HG03469 (cell line): ENCODE measurements at regions not wholly inside any gene's neighbourhood (a gene's known extent, or its start where the extent isn't known, plus 50 kb on each side); places are given as distances from the start of the nearest gene placed in this dataset.
"Not testable (repeated sequence)": the region's sequence is repeated elsewhere in the genome, so short reads cannot be mapped to it uniquely, and the experiment has no call there.

Experiments used
- ATAC-seq: cut with Tn5 transposase; IDR thresholded peaks from one replicate; pipeline ENCODE4 v1.9.1; 2021; ENCODE audit warnings: mild to moderate bottlenecking, moderate library complexity, moderate number of reproducible peaks; ENCODE audit not compliant: unreplicated experiment

GRCh38 chrX:74251006-74251930 lies 52.7 kb upstream of the ZCCHC13 start:
- ATAC-seq, result no peak

- ATAC-seq, result no peak
These were observed 53.4 kb upstream of the ZCCHC13 start for GRCh38 chrX:74250574-74250973.

GRCh38 chrX:74249963-74250362 lies 54.0 kb upstream of the ZCCHC13 start:
- ATAC-seq, result no peak

DNA sequence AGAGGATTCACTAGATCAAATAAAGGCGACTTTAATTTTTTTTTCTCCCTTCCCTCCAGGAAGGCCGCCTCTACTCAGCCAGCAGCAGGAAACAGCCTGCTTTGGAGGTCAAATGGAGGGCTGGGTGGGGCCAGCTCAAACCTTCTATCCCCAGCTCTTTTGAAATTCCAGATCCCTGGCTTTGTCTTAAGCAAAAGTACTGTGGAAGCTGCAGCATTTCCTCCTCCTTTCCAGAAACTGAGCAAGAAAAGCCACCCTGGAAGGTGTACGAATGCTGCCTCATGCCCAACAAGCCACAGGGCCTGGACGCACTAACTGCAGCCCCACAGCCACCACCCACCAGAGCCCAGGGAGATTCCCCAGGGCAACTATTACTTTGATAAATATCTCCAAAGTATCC lies 55.1 kb upstream of the ZCCHC13 start:
- no peak for ATAC-seq

DNA sequence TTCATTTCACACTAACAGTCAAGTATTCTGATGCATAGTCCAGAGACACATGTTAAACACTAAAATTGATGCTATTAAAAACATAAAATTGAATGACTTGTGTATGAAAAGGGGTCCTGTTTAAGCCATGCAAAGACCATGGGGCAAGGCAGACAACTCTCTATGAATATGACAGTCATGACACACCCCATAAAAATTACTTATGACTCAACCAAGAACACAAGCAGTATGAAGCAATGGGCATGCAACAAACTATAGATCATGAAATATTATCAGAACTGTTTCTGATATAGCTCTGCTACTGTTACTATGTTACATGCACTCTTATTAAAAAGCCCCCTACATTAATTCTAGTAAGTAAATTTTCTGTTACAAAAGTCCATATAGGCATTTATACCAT lies 57.5 kb upstream of the ZCCHC13 start:
- no peak for ATAC-seq

- ATAC-seq, result no peak
These were observed 61.4 kb upstream of the ZCCHC13 start for GRCh38 chrX:74242484-74243138.

- no peak for ATAC-seq
These were observed 61.9 kb upstream of the ZCCHC13 start for GRCh38 chrX:74242050-74242449.

DNA sequence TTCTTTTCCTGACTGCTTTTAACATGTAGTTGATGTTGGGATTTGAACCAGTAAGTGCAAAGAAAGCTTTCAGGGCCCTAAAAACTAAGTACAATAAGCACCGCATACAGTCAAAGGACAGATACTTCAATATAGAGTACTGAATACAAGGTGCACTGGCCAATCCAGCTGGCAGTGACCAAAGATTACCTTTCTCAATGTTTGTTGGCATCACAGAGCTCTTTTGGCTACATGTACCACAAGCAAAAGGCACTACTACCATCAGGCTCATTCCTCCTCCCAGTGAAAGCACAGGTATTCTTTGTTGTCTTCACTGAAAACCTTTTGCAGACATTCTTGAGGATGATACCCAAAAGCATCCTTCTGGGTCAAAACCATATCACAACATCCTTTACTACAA lies 65.2 kb upstream of the ZCCHC13 start:
- ATAC-seq, result no peak

DNA sequence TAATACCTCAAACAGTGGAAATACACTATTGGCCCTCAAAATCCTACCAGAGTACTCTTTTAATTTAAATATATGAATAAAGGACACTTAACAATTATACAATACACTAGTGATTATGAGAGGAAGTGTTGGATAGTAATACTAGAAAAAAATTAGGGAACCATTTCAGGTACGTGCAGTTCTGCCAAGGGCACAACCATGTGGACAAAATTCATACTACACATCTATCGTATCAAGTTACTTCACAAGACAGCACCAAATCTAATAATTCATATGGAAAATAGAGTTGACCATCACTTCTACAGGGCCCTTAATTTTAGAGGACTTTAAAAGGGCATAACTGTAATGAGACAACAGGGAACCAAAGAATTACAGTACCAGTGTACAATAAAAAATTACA lies 69.2 kb upstream of the ZCCHC13 start:
- ATAC-seq, result no peak

DNA sequence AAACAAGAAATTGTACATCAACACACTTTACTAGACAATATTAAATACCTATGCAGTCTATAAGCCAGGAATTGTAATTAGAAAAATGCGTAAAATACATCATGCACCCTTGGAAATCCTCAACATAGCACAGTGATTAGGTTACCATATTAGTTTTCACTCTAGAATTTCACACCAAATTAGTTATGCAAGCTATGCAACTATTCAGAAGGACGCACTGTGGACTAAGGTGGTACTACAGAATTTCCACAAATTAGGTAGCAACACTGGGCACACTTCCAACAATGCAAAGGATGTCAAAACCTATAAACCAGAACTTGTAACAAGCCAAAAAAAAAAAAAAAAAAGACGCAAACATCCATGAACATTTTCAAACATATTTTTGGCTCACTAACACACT lies 71.1 kb upstream of the ZCCHC13 start:
- no peak for ATAC-seq

DNA sequence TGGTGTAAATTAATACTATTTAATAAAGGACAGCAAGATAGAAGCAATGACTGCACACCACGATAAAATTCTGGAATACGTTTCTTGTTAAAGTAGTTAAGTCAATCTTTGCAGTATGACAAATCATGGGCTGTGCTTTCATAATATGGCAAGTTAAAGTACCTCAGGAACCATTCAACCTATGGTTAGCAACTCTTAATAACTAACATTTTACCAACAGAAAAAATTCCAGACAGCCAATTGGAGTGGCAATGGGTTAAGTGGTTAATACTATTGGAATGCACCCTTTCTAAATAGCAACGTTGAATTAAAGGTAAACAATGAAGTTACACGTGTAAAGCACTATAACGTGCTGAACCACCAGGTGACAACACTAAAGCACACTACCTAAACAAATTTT lies 72.4 kb upstream of the ZCCHC13 start:
- no peak for ATAC-seq

GRCh38 chrX:74230094-74230493 lies 73.9 kb upstream of the ZCCHC13 start:
- ATAC-seq, result no peak

- no peak for ATAC-seq
These were observed 78.9 kb upstream of the ZCCHC13 start for GRCh38 chrX:74225111-74225510.

DNA sequence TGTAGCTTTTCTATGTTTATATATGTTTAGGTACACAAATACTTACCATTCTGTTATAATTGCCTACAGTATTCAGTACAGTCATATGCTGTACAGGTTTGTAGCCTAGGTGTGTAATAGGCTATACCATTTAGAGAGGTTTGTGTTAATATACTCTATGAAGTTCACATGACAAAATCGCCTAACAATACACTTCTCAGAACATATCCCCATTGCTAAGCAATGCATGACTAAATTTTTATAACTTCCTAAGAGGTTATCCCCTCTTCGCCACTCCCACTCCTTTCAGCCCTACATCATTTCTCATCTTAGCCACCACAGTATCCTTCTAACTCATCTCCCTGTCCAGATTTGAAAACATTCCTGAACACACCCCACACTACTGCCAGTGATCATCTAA lies 83.7 kb upstream of the ZCCHC13 start:
- ATAC-seq, result no peak

DNA sequence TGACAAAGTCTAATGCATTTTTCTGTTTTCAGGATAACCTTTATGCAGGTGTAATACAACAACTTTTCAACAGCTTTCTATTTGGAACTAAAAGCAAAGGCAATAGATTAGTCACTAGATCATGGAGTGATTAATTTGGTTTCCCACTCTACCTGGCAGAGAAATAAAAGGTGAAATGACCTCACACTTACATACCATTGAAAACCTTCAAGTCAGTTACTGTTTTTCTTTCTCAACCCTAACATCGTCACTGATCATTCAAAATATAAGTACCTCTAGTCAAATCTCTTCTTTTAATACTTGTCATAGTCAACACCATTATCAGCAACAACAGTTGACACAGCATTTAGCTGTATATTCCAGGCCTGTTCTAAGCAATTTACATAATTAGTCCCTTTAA lies 85.1 kb upstream of the ZCCHC13 start:
- no peak for ATAC-seq

DNA sequence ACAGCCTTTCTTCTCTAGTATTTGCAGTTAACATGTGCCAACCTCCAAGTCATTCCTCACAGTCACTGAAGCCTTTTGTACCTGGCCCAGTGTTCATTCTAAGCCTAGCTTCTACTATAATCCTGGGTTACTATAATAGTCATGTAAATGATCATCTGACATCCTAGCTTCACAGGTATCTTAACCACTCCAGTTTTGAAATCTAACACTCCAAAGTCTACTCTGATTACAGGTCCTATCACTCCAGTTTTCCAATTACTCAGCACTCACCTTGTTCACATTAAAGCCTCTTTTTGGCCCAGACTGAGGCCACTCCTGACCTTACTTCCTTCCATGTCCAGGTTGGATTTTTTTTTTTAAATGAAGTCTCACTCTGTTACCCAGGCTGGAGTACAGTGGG lies 87.6 kb upstream of the ZCCHC13 start:
- no peak for ATAC-seq

DNA sequence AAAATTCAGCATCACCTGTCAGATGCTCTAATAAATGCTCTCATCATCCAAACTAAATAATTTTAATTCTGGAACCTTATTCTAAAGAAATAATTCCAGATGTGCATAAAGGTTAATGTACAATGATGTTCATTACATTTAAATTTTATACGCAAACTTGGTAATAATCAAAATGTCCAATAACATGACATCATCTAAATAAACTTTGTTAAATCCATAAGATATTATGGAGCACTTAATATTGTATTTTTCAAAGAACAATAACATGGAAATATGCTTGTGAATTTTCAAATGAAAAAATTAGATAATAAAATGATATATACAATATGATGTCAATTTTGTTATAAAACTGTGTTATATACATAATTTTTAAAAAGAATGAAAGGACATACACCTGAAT lies 92.1 kb upstream of the ZCCHC13 start:
- no peak for ATAC-seq

DNA sequence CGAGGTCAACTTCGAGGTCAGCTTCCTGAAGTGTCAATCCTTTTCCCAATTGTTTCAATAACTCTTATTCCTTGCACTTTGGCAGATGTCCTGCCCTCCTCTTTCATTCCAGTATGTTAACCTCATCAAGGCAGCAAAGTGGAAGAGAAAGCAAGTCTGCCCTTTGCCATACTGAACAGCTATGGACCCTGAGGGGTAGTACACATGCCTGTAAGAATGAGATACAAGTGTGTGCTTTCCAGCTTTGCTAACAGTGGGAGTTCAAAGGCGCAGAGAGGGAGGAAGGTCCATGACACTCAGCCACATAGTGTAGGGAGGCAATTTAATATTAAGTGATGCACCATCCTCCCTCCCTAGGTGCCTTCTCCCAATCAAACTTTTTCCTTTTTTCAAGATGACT lies 96.4 kb upstream of the ZCCHC13 start:
- ATAC-seq, result no peak

GRCh38 chrX:74195605-74196004 lies 108.4 kb upstream of the ZCCHC13 start:
- ATAC-seq, result no peak

- ATAC-seq, result no peak
These were observed 108.9 kb upstream of the ZCCHC13 start for GRCh38 chrX:74195120-74195519.

GRCh38 chrX:74187211-74187610 lies 116.8 kb upstream of the ZCCHC13 start:
- no peak for ATAC-seq

GRCh38 chrX:74183047-74183446 lies 120.9 kb upstream of the ZCCHC13 start:
- not testable (repeated sequence) for ATAC-seq
